ENCODE measurements at regions not wholly inside any gene's neighbourhood (a gene's known extent, or its start where the extent isn't known, plus 50 kb on each side); places are given as distances from the start of the nearest gene placed in this dataset.

DNA sequence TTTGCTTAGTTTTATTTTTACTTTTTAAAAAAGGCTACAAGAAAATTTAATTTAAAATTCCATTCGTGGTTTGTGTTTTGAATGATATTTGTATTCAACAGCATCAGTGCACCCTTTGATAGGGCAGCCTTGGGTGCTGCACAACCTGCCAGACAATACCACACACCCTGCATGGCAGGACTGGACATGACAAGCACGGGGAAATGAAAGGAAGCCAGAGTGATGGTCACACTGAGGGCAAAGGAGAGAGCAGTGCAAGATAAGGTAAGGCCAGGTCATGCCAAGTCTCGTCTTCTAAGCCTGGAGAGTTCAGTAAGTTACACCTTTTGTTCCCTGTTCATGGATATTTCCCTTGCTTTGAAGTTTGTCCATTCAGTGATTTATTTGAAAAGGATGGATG, 103.0 kb downstream of the ALDH8A1 start:
- no peak for TF ChIP-seq EZH2 (IDR thresholded peaks at IDR 0.05; ENCODE audit: insufficient read depth, poor library complexity, severe bottlenecking)
- TF ChIP-seq EZH2phosphoT487 (IDR thresholded peaks at IDR 0.05; ENCODE audit: insufficient read depth, low read depth) = no peak
